NCI-H2196 (cell line): ENCODE measurements at regions not wholly inside any gene's neighbourhood (a gene's known extent, or its start where the extent isn't known, plus 50 kb on each side); places are given as distances from the start of the nearest gene placed in this dataset.

Experiments used
- DNase-seq: peaks from one replicate; lab custom pipeline; 2025; ENCODE audit not compliant: unreplicated experiment; lab: John Stamatoyannopoulos, UW

- DNase-seq = no peak
These were observed 76.1 kb upstream of the IRF2BP2 start for GRCh38 chr1:234686035-234686434.

DNA sequence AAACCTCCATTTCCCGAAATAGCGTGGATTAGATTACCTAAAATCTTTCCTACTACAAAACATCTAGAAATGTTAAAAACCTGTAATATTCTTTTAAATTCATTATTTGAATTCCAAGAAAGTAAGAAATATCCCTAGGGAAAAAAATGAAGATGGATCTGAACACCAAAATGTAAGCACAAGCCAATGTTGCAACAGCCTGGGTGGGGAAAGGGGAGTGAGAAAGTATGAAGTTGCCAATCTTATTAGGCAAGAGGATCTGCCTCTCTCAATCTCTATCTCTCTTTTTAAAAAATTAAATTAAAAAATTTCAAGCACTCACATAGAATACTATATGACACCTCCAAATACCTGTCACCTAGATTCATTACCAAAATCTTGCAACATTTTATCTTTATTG lies 74.9 kb upstream of the IRF2BP2 start:
- no peak for DNase-seq

DNA sequence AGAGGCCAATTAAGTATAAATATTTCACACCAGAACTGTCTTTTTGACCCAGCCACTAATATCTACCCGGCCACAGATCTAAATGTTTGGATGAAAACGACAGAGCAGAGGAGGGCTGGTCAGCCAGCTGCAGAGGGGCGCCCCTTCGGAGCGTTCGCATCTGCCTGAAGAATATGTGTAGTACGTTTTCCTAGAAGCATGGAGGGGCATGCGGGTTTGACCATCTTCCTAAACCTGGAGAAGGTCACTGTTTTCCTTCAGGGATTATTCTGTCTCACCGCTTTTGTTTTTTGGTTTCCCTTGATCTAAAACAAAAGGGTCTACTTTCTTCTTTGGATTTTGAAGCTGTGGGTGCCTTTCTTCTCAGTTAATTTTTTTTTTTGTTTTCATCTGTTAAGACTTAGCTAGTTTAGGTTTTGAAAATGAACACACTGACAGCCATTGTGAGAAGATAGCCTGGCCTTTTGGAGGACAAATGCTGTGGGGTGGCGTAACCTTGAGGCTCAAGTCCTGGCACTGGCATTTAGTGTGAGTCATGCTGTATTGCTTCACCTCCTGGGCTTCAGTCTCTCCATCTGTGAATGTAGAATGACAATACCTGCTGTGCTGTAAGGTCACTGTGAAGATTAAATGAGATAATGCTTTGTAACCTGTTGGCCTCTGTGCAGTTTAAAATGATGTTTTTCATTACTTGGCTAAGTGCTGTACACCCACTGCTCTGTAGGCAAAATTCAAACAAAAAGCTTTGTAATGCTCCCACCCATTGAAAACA lies 74.1 kb upstream of the IRF2BP2 start:
- DNase-seq = no peak

DNA sequence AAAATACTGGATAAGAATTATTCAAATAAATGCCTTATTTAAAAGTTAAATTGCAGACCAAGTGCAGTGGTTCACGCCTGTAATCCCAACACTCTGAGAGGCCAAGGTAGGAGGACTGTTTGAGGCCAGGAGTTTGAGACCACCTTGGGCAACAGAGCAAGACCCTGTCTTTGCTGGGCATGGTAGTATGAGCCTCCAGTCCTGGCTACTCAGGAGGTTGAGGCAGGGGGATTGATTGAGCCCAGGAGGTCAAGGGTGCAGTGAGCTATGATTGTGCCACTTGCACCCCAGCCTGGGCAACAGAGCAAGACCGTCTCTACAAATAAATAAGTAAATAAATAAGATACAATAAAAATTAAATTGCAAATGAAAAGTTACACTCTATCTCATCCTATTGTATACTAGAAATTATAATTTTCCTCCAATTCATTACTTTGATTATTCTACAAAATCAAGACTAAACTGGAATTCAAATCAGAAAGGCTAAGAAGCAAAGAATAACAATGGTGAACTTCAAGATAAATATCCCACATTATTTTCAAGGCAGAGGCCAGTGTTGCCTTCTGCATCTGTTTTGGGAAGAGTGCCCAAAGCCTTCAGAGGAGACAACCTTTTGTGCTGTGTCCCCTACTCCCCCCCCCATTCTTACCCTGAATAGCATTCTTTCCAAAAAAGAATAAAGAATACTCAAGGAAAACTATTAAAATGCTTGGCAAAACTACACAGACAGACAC lies 73.3 kb upstream of the IRF2BP2 start:
- DNase-seq = no peak

DNA sequence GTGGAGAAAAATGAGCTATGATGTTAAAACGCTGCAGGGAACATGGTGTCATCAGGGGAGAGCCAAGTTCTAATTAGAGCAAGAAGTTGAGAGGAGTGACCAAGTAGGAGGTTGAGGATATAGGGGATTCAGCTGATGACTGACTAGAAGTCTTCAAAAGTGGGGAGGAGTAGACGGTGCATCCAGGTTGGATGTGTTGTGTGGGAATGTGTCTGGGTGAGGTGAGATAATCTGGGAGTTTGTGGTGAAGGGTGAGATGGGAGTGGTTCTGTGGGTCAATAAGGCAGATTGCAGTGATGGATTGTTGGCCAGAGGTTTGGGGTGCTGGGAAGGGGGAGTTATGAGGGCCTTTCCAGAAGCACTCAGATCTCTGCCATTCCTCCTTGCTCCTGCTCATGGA lies 72.0 kb upstream of the IRF2BP2 start:
- DNase-seq = no peak

GRCh38 chr1:234681065-234681464 lies 71.1 kb upstream of the IRF2BP2 start:
- DNase-seq = no peak

GRCh38 chr1:234680331-234680904 lies 70.4 kb upstream of the IRF2BP2 start:
- DNase-seq = no peak

DNA sequence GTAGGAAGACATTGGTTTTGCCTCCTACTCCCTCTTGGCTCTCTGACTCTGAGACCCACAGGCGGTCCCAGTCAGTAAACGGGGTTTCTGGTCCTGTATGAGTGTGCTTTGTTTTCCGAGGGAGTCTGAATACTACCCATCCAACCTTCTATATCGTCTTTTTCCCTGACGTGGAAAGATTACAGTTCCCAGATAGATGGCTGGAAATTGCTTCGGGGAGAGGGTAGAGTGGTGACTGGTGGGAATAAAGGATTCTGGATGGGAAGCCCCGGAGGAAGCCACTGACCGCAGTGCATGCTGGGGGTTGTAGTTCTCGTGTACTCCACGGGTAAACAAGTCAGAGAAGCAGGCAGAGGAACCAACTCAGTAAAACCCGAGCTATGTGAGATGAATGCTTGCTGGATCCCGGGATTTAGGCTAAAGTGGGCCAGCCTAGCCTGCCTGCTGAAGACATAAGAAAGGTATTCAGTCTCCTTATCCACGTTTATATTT lies 66.2 kb upstream of the IRF2BP2 start:
- no peak for DNase-seq

GRCh38 chr1:234675572-234675971 lies 65.6 kb upstream of the IRF2BP2 start:
- no peak for DNase-seq

DNA sequence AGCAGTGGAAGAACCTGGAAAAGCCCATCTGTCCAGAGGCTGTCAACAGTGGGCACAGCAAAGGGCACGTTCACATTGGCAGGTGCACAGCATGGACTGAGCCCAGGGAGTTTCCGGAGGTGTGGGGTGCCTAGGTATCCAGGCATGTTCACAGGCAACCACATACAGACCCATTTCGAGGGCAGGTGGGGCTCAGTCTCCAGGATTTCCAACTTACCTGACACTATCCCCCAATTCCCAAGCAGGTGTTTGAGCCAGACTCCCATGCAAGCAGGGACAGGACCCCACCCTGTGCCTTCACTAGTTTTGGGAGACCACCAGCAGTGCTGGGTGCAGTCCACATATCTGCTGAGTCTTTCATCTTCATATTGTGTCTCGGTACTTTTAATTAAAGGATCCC lies 65.0 kb upstream of the IRF2BP2 start:
- no peak for DNase-seq

GRCh38 chr1:234674218-234674815 lies 64.3 kb upstream of the IRF2BP2 start:
- no peak for DNase-seq

DNA sequence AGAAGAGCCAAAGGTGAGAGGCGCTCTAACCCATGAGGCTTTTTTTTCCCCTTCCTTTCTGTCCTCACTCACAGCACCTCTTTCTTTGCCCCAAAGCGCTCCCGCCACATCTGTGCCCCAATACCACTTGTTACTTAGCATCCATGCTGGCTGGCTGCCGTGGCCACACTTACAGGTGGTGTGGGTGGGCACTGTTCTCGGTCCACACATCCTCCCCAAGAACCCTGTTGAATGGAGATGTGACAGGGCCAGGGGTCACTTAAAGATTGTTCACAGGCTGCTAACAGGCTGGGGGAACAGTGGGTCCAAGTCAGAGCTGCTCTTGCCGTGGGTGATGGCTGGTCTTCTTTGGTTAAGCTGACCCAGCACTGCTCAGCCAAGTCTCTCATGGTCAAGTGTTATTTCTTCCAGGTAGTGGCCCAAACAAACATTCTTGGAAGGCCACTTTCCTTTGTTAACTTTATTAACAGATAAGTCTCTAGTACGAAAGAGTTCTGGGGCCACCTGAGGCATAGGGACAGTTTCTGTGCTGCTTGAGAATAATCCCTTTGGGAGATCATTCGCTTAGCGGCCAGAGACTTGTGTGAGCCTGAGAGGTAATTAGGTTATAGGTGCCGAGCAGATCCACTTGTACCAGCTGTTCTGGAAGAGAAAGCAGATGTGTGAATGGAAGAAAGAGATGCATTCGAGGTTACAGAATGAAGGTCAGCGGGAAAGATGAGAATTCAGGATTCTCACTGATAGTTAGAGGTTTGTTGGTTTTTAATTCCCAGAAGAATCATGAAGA lies 62.6 kb upstream of the IRF2BP2 start:
- no peak for DNase-seq

GRCh38 chr1:234670967-234671626 lies 61.1 kb upstream of the IRF2BP2 start:
- peak; percentile 14 for DNase-seq

DNA sequence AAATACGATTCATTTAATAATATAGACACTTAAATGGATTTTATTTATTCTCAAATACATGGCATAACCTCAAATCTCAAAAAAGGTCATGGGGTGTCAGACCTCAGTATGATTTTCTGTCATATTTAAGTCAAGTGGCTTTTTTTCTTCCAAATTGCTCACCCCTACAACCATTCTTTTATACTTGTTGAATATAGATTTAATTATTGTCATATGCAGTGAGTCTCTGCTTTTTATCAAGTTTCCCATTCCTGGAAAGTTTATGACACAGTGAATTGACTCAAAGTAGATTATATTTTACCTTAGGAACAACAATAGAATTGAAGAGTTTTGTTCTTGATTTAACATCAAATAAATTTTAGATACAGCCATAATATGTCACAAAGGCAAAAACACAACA lies 59.5 kb upstream of the IRF2BP2 start:
- no peak for DNase-seq

- DNase-seq = no peak
These were observed 58.6 kb upstream of the IRF2BP2 start for GRCh38 chr1:234668577-234668955.

DNA sequence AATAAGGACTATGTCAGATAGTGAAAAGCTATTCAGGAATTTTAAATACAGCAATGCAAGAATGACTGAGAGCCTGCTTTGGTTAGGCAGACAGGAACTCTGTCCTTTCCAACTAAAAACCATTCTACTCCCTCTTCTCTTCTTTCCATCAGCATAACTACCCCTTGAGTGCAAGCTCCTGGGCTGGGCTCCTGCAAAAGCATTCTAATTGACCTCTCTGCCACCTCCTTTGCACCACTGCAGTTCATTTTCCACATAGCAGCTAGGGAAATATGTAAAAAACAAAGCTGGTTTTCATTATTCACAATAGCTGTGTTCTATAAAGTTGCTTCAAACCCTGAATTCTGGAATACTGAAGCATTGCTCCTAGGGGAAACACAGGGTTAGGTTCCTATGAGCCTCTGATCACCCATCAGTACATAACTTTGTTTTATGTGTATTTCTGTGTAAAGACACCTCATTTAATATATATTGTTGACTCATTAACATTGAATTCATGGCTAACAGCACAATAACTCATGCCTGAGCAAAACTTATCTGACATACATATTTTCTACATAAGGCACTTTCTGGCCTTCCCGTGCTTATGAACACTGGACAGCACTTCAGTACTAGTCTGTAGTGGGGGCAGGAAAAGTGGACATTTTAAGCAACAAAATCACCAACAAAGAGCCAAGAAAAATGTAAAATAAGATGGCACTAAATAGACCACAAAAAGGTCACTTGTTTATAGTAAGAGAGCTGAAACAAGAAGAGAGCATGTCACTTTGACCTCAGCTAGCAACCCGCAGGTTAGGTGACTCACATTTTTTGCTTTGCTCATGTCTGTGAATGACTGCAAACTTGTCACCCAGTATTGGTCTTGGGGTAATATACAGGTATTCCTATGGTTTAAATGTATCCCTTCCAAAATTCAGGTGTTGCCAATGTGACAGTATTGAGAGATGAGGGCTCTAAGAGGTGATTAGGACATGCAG lies 57.9 kb upstream of the IRF2BP2 start:
- DNase-seq = no peak

DNA sequence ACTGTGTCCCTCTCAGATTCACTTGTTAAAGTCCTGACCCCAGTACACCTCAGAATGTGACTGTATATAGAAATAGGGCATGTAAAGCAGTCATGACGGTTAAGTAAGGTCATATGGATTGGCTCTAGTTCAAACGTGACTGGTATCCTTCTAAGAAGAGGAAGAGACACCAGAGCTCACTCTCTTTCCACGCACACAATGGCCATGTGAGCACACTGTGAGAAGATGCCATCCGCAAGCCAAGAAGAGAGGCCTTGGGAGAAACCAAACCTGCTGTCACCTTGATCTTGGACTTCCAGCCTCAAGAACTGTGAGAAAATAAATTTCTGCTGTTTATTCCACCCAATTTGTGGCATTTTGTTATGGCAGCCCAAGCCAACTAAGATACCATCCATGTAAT lies 56.8 kb upstream of the IRF2BP2 start:
- DNase-seq = no peak

GRCh38 chr1:234665975-234666605 lies 56.1 kb upstream of the IRF2BP2 start:
- no peak for DNase-seq

GRCh38 chr1:234662148-234662547 lies 52.2 kb upstream of the IRF2BP2 start:
- no peak for DNase-seq
